Hematopoietic multipotent progenitor cell (in vitro differentiated cells): ENCODE measurements at regions not wholly inside any gene's neighbourhood (a gene's known extent, or its start where the extent isn't known, plus 50 kb on each side); places are given as distances from the start of the nearest gene placed in this dataset.

Experiments used
- DNase-seq, 3 donors: peaks; one replicate each; pipeline ENCODE4 v3.0.0-alpha.2; 2011 to 2015; ENCODE audit warnings: low read depth in 2 of 3, low spot score in 2 of 3

- DNase-seq, result no peak
Observed at GRCh38 chr4:11002961-11003360, 318.4 kb upstream of the CLNK start.

GRCh38 chr4:10998846-10999245 is 314.3 kb upstream of the CLNK start:
- no peak for DNase-seq

DNA sequence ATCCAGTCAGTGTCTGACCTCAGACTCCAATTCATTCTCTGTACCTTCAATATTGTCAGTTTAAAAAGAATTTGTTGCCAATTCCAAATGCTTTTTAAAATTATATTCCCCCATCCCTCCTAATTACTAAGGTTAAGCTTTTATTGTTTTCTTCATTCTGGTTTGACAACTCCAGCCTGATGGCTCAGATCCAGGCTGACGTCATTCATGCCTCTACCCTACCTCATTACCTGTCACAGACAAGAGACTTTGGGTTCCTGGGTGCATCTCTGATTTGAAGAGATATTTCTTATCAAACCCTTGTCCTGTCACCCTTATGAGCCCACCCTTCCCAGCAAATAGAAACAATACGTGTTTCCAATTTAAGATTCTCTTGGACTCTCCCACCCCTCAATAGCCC is 300.2 kb upstream of the CLNK start:
- no peak for DNase-seq

DNA sequence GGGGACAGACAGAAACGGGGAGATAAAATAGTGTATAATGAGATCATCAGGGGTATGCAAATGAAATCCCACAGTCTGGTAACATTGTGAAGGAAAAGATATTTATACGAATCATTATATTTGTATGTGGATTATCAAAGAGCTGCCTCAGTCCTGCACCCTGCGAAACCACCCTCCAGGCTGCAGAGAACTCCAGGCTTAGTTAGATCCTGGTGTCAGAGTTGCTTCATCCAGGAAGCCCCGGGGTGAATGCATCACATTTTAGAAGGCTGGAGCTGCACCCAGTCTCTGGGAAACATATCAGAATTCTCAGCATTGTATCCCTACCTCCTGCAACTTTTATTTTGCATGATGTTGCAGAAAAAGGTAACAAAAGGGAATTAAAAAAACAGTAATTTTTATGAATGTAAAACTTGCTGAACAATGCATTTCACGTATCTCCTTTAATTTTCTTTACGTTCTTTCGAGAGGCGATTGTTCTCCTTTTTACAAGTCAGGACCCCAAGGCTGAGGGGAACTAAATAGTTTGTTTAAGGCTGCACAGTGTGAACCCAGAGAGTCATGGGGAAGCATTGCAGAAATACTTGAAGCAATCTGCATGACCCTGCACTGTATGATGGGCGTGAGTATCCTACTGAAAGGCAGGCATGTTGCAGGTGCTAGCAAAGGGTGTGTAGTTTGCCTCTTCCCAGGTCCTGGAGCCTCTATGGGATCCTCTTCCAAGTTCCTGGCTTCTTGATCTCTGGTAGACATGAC is 299.5 kb upstream of the CLNK start:
- DNase-seq, result peak in 1 of 3 donors; percentile 4

DNA sequence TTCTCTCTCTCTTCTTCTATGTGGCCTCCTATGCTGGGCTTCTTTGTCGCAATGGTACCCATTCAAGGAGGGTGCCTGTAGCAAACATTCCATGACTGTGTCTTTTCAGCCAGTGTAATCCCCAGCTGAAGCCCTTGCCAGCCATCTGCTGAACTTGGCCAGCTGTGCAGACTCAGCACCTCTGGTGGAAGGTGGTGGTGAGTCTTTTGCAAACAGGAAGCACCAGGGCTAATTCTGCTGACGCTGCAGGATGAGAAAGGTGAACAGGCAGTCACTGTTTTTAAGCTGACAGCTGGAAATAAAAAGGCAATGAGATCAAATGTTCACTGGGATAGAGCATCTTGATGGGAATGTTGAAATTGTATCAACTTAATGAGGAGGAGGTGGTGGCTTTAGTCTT is 298.7 kb upstream of the CLNK start:
- peak in 2 of 3 donors; percentile 70 to 90 for DNase-seq

GRCh38 chr4:10982305-10982704 is 297.7 kb upstream of the CLNK start:
- DNase-seq, result peak in 1 of 3 donors; percentile 14

GRCh38 chr4:10981576-10981975 is 297.0 kb upstream of the CLNK start:
- no peak for DNase-seq

DNA sequence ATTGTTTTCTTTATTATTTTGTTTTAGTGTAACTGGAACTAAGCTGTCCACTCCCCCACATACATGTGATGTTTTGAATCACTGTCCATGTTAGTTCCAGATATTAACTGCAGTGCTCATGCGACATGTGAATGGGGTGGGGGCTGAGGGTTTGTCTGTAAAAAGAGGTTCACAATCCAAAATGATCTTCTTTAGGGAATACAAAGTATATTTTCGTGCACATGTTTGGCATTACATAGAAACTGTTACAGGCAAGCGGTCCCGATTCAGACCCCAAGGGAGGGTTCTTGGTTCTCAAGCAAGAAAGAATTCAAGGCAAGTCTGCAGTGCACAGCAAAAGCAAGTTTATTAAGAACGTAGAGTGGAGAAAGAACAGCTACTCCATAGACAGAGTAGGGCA is 296.5 kb upstream of the CLNK start:
- no peak for DNase-seq

GRCh38 chr4:10979032-10979431 is 294.5 kb upstream of the CLNK start:
- DNase-seq, result no peak

GRCh38 chr4:10977534-10977933 is 293.0 kb upstream of the CLNK start:
- peak in 1 of 3 donors; percentile 15 for DNase-seq

DNA sequence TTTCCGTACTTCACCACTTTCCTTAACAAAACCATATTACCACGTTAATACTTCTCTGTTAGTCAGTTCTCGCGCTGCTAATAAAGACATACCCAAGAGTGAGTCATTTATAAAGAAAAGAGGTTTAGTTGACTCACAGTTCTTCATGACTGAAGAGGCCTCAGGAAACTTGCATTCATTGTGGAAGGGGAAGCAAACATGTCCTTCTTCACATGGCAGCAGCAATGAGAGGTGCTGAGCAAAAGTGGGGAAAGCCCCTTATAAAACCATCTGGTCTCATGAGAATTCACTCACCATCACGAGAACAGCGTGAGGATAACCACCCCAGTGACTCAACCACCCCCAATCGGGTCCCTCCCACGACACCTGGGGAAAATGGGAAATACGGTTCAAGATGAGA is 289.8 kb upstream of the CLNK start:
- DNase-seq, result peak in 2 of 3 donors; percentile 35 to 41

GRCh38 chr4:10973686-10974085 is 289.1 kb upstream of the CLNK start:
- DNase-seq, result peak in 1 of 3 donors; percentile 75

DNA sequence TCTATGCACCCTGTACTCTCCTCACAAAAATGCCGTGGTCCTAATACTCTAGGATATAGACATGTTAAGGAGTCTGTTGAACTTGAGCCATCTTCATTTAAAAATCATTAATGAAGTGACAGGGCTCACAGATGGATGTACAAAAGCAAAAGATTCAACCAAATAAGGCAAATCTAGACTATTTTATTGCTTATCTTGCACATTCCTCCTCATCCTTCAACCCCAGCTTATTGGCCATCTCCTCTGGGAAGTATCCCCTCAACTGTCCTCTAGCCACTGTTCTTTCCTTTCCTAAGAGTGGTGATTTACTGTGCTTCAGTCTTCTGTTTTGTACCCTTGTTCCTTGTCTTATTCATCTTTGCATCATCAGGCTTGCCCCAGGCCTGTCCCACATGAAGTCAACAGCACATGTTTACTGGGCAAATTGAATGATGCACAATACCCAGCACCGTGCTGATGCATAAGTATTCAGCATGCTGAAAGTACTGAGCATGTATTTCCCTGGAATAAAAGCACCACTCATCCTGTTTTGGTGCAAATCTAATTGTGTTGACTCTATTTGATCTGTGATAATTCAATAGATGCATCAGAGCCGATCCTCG is 287.3 kb upstream of the CLNK start:
- DNase-seq, result no peak

GRCh38 chr4:10965196-10965595 is 280.6 kb upstream of the CLNK start:
- no peak for DNase-seq

GRCh38 chr4:10963958-10964703 is 279.6 kb upstream of the CLNK start:
- DNase-seq, result no peak

GRCh38 chr4:10963241-10963640 is 278.7 kb upstream of the CLNK start:
- no peak for DNase-seq

DNA sequence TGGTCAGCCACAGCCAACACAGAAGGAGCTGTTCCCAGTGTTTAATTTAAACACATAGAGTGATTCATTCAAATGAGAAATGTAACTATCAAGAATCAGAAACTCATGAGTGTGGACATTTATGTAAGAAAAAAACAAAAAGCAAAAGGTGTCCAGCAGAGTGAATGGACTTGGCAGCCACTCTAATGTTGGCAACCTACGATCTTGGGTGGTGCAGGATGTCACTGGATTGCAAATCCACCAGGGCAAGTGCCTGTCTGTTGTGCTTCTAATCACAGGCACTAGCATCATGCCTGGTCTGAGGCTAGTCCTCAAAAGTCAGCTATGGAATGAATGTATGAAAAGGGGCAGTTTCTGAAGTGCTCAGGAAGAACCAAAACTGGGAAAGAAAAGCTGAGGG is 277.7 kb upstream of the CLNK start:
- DNase-seq, result no peak

- DNase-seq, result no peak
Observed at GRCh38 chr4:10960389-10960788, 275.8 kb upstream of the CLNK start.

DNA sequence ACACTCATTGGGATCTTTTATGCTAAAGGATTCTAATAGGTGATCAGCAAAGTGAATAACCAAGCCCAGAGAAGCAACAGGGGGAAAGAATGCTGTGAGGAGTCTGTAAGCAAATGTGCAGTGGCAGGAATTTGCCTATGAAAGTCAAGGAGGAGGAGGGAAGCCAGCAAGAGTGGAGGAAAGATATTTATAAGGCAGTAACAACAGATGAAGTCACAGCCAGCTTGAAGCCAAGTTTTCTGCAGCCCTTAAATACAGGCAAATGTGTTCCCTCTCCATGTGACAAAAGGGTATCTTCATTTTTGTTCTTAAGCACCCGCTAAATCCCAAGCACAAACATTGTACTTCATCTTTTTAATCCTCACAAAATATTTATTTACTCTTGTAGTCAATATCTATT is 275.0 kb upstream of the CLNK start:
- no peak for DNase-seq

GRCh38 chr4:10958226-10958856 is 273.8 kb upstream of the CLNK start:
- no peak for DNase-seq

DNA sequence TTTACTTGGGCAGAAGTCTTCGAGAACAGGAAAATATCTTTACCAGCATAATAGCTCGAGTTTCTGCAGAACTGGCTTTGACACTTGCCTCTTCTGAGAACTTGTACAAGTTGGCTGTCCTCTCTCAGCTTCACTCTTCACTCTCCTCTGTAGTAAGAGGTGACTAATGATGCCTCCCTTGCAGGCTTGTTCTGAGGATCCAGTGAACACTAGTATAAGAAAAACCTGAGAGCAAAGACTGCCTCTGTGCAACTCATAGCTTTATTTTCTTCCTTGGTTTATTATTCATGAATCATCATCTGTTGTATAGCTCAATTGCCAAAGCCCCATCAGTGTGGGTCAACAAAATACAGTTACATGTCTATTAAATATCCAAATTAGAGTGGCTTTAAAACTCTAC is 266.7 kb upstream of the CLNK start:
- DNase-seq, result no peak
